Panc1 (cell line): ENCODE measurements at regions not wholly inside any gene's neighbourhood (a gene's known extent, or its start where the extent isn't known, plus 50 kb on each side); places are given as distances from the start of the nearest gene placed in this dataset.

ENCODE experiments used
- ATAC-seq: fragments of 200-7000 bp; cut with Tn5 transposase; 2 replicates; pipeline ENCODE4 v1.9.1; 2020; ENCODE audit warnings: mild to moderate bottlenecking, moderate library complexity
- BruUV-seq: library from RNA; stranded (reverse); fragments of 400-500 nt; replicated peaks from 2 replicates; lab custom pipeline; 2021; lab: Mats Ljungman, UMichigan
- CTCF ChIA-PET: fragments of 300-600 bp; sonication (Branson Sonifier 250); formaldehyde crosslinking; loops from one replicate; lab custom pipeline; 2022; ENCODE audit warnings: antibody characterized with exemption; lab: Charles Lee
- POLR2A ChIA-PET: fragments of 300-600 bp; sonication (Branson Sonifier 250); formaldehyde crosslinking; loops from one replicate; lab custom pipeline; 2022; ENCODE audit warnings: antibody characterized with exemption; lab: Charles Lee
- DNase-seq: peaks from one replicate; pipeline ENCODE4 v3.0.0-alpha.2; 2010; ENCODE audit warnings: low read depth, low spot score
- H3K27ac ChIP-seq: 2 replicates; pipeline ENCODE4 v1.5.1; 2011; ENCODE audit warnings: mild to moderate bottlenecking, low read length, inconsistent platforms
- H3K27me3 ChIP-seq: fragments of 200-500 bp; sonication (Bioruptor generic); 2 replicates; pipeline ENCODE4 v1.6.0; 2014; ENCODE audit warnings: low read length, inconsistent platforms; ENCODE audit not compliant: control insufficient read depth, insufficient read depth
- H3K36me3 ChIP-seq: fragments of 200-500 bp; sonication (Bioruptor generic); 2 replicates; pipeline ENCODE4 v1.5.1; 2014; ENCODE audit warnings: inconsistent platforms, mild to moderate bottlenecking, low read length, moderate library complexity; ENCODE audit not compliant: control insufficient read depth, insufficient read depth
- H3K4me1 ChIP-seq: 2 replicates; pipeline ENCODE4 v1.5.1; 2011; ENCODE audit warnings: inconsistent platforms, mild to moderate bottlenecking, low read length, moderate library complexity; ENCODE audit not compliant: control insufficient read depth, insufficient read depth
- H3K4me3 ChIP-seq, 2 experiments: 2 replicates each; pipeline ENCODE4 v1.5.1; 2011 to 2012; ENCODE audit warnings: low read depth in 2 of 2, low read length in 2 of 2, mild to moderate bottlenecking in 2 of 2, inconsistent platforms in 1 of 2, moderate library complexity in 1 of 2
- H3K9me3 ChIP-seq: fragments of 200-500 bp; sonication (Bioruptor generic); 2 replicates; pipeline ENCODE4 v1.5.1; 2014; ENCODE audit warnings: low read depth, mild to moderate bottlenecking, inconsistent platforms, low read length, moderate library complexity; ENCODE audit not compliant: control insufficient read depth, insufficient read depth
- POLR2AphosphoS5 ChIP-seq: IDR thresholded peaks from 2 replicates; pipeline ENCODE4 v1.6.1; 2012; ENCODE audit warnings: mild to moderate bottlenecking, low read depth, low read length, moderate library complexity
- REST ChIP-seq, 2 experiments: IDR thresholded peaks; 2 replicates each; pipeline ENCODE4 v1.6.1; 2011 to 2012; ENCODE audit warnings: low read depth in 2 of 2, control low read depth in 1 of 2, low read length in 1 of 2, mild to moderate bottlenecking in 1 of 2, moderate library complexity in 1 of 2; ENCODE audit not compliant: insufficient read depth in 1 of 2
- SIN3A ChIP-seq: IDR thresholded peaks from 2 replicates; pipeline ENCODE4 v1.6.1; 2012; ENCODE audit warnings: low read depth, mild to moderate bottlenecking, low read length, moderate library complexity, borderline replicate concordance; ENCODE audit not compliant: insufficient read depth
- TCF7L2 ChIP-seq: IDR thresholded peaks from 2 replicates; pipeline ENCODE4 v1.6.1; 2011; ENCODE audit warnings: mild to moderate bottlenecking, low read depth, low read length, inconsistent platforms
- in situ Hi-C: cut with HindIII; loops from 2 replicates; pipeline ENCODE4 v1.10.0; 2016; ENCODE audit warnings: low sequenced_read_pairs, low pct_unique_long_range_greater_than_20kb
- intact Hi-C: fragments of 100-400 bp; cut with micrococcal nuclease; formaldehyde crosslinking; loops from one replicate; pipeline ENCODE4 v1.10.0; 2022; ENCODE audit not compliant: unreplicated experiment
- TF ChIP-seq, protein P1 (sequence below): fragments of 450-650 bp; IDR thresholded peaks from 2 replicates; pipeline ENCODE4 v1.5.1; 2017; ENCODE audit warnings: mild to moderate bottlenecking

GRCh38 chr1:61602663-61603062 is 122.3 kb downstream of the TM2D1 start:
- intact Hi-C loops: no loop called here
- no peak for DNase-seq
- ChIA-PET CTCF (interaction anchor here (0.6 kb wide), 1 partner anchor 84 kb away, joined by 3 read pairs; no protein-coding TSS in a partner anchor), POLR2A (no interaction called here)
- no peaks in the 10 kb centered on the region for H3K4me1 ChIP-seq
- H3K27me3 ChIP-seq: no peaks in the 10 kb centered on the region
- no peak for ATAC-seq
- in situ Hi-C loops: no loop called here
- H3K27ac ChIP-seq: no peak overlapping the region
- H3K4me3 ChIP-seq: no peak overlapping the region
- no peak for TF ChIP-seq SIN3A
- TF ChIP-seq TCF7L2: no peak
- TF ChIP-seq, protein P1, sequence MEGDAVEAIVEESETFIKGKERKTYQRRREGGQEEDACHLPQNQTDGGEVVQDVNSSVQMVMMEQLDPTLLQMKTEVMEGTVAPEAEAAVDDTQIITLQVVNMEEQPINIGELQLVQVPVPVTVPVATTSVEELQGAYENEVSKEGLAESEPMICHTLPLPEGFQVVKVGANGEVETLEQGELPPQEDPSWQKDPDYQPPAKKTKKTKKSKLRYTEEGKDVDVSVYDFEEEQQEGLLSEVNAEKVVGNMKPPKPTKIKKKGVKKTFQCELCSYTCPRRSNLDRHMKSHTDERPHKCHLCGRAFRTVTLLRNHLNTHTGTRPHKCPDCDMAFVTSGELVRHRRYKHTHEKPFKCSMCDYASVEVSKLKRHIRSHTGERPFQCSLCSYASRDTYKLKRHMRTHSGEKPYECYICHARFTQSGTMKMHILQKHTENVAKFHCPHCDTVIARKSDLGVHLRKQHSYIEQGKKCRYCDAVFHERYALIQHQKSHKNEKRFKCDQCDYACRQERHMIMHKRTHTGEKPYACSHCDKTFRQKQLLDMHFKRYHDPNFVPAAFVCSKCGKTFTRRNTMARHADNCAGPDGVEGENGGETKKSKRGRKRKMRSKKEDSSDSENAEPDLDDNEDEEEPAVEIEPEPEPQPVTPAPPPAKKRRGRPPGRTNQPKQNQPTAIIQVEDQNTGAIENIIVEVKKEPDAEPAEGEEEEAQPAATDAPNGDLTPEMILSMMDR: no peak
- TF ChIP-seq POLR2AphosphoS5: no peak
- TF ChIP-seq REST (IDR thresholded peaks at IDR 0.05; ENCODE audit: insufficient read depth in 1 of 2, low read depth in 2 of 2, low read length in 1 of 2): no peak
- H3K36me3 ChIP-seq: no peaks in the 10 kb centered on the region
- BruUV-seq: no TSS peak
- H3K9me3 ChIP-seq: no peaks in the 10 kb centered on the region; the same call in 1 of the 2 replicates

DNA sequence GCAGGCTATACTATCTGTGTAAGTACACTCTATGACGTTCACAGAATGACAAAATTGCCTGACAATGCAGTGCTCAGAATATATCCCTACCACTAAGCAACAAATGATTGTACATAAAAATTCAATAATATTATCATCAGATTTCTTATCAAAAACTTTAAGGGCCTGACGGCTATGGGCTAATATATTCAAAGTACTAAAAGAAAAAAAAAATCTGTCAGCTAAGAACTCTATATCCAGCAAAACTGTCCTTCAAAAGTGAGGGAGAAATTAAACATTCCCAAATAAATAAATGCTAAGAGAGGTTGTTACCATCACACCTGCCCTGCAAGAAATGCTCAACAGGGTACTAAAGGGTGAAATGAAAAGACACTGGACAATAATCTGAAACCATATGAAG is 127.3 kb downstream of the TM2D1 start:
- ChIA-PET POLR2A (interaction anchor here (0.6 kb wide), 1 partner anchor 27 kb away, joined by 3 read pairs; no protein-coding TSS in a partner anchor), CTCF (no interaction called here)
- H3K36me3 ChIP-seq: no peaks in the 10 kb centered on the region
- H3K27ac ChIP-seq: no peak overlapping the region
- ATAC-seq (no peak), DNase-seq (no peak)
- in situ Hi-C loops: no loop called here
- H3K27me3 ChIP-seq: no peaks in the 10 kb centered on the region
- no peaks in the 10 kb centered on the region for H3K4me1 ChIP-seq
- TF ChIP-seq POLR2AphosphoS5: no peak
- TF ChIP-seq, protein P1: no peak
- no peak for TF ChIP-seq TCF7L2
- TF ChIP-seq REST (IDR thresholded peaks at IDR 0.05; ENCODE audit: insufficient read depth in 1 of 2, low read depth in 2 of 2, low read length in 1 of 2): no peak
- TF ChIP-seq SIN3A: no peak
- no peaks in the 10 kb centered on the region; the same call in 1 of the 2 replicates for H3K9me3 ChIP-seq
- no peak overlapping the region for H3K4me3 ChIP-seq
- BruUV-seq: no TSS peak
- intact Hi-C loops: no loop called here
